Activated CD4-positive, alpha-beta T cell treated with anti-CD3 and anti-CD28 coated beads, Interleukin-2, amount 50 U/mL, for 1 hour (primary cell): ENCODE measurements at regions not wholly inside any gene's neighbourhood (a gene's known extent, or its start where the extent isn't known, plus 50 kb on each side); places are given as distances from the start of the nearest gene placed in this dataset.

ENCODE experiments used
- DNase-seq: peaks from one replicate; pipeline ENCODE4 v3.0.0-alpha.2; 2020

- no peak for DNase-seq
Measured at GRCh38 chr4:24279469-24279868, 304.9 kb downstream of the DHX15 start.

- DNase-seq, result no peak
Measured at GRCh38 chr4:24278693-24279092, 305.7 kb downstream of the DHX15 start.

- no peak for DNase-seq
Measured at GRCh38 chr4:24274381-24274941, 309.9 kb downstream of the DHX15 start.

- no peak for DNase-seq
Measured at GRCh38 chr4:24273136-24273535, 311.2 kb downstream of the DHX15 start.

DNA sequence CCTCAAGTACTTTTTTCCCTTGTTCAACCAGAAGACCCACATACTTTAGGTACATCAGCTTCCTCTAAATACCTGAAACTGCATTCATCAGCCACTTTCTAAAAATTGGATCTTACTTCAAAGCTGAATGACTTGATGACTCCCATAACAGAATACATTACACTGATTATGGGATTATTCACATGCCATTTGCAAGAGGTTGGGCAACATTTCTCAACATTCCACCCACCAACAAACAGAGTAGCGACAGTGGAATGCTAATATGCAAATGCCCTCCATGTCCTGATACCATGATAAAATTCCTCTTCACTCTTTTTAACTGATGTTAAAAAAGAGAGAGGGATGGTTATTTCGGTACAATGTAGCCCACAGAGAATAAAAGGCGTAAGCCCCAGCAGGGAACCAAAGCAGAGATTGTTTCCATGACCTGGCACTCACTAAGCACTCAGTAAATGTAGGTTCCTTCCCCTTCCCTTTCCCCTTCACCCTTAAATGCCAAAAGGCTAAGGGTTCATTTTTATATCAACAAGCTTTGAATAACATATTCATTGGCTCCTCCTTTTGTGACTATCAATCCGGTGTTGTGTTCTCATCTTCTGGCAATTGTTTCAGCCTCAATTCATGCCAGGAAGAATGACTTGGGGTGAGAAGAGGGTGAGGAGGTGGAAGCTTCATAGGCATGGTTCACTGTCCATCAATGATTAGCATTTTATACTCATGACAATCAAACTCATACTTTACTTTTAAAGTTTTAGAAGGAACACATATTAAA lies 317.2 kb downstream of the DHX15 start:
- DNase-seq, result no peak

DNA sequence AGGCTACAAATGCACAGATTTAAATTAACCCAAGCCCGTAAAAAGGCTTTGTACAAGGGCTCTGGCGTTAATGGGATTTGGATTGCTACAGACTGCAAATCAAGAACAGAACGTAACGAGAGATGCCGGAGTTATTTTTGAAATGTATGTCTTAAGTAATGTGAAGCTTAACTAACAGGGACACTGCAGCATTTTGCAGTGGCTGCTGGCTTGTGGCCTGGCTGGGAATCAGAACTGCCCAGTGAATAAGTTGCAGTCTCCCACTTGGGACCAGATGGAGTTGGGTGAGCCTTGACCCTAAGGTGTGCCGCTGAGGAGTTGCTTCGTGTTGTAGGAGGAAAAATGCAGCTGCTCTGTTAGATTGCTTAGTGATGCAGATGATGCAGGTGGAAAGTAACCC lies 318.4 kb downstream of the DHX15 start:
- no peak for DNase-seq

GRCh38 chr4:24262616-24263015 lies 321.7 kb downstream of the DHX15 start:
- DNase-seq, result no peak

DNA sequence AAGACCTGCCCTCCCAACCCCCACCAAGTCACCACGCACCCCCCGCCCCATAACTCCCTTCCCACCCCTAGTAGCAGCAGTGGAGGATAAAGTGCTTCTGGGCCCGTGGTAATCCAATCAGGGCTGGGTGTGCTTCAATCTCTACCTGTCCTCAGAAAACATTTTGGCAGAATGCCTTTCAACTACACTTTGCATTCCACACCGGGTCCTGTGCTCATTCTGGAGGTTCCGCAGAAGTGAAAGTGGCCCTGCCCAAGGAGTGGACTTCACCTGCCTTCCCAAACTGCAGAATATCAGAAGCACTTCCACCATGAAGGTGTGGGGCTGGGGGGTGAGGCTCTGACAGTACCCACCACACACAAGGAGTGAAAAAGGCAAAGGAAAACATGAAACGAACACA lies 322.3 kb downstream of the DHX15 start:
- no peak for DNase-seq

GRCh38 chr4:24260923-24261564 lies 323.3 kb downstream of the DHX15 start:
- DNase-seq, result no peak

- no peak for DNase-seq
Measured at GRCh38 chr4:24260133-24260715, 324.1 kb downstream of the DHX15 start.

DNA sequence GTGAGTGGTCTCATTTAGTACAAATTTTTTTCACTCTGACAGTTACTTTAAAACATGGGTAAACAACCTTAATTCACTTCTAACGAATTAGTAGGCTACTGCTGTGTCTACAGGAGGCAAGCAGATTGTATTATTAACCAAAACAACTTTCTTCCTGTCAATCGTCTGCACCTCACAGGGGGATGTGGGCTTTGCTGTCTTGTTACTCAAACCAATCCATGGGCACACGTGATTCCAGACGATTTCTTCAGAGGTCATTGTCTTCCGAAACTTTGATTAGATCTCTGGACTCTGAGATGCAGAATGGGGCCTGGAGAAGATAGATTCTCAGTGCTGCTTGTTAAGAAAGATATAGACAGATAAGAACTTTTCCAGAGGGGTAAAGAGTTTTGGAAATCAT lies 327.8 kb downstream of the DHX15 start:
- DNase-seq, result no peak

- DNase-seq, result no peak
Measured at GRCh38 chr4:24256066-24256465, 328.3 kb downstream of the DHX15 start.

GRCh38 chr4:24252121-24252520 lies 332.2 kb downstream of the DHX15 start:
- DNase-seq, result no peak

- DNase-seq, result no peak
Measured at GRCh38 chr4:24251589-24251988, 332.8 kb downstream of the DHX15 start.

- no peak for DNase-seq
Measured at GRCh38 chr4:24249972-24250371, 334.4 kb downstream of the DHX15 start.

DNA sequence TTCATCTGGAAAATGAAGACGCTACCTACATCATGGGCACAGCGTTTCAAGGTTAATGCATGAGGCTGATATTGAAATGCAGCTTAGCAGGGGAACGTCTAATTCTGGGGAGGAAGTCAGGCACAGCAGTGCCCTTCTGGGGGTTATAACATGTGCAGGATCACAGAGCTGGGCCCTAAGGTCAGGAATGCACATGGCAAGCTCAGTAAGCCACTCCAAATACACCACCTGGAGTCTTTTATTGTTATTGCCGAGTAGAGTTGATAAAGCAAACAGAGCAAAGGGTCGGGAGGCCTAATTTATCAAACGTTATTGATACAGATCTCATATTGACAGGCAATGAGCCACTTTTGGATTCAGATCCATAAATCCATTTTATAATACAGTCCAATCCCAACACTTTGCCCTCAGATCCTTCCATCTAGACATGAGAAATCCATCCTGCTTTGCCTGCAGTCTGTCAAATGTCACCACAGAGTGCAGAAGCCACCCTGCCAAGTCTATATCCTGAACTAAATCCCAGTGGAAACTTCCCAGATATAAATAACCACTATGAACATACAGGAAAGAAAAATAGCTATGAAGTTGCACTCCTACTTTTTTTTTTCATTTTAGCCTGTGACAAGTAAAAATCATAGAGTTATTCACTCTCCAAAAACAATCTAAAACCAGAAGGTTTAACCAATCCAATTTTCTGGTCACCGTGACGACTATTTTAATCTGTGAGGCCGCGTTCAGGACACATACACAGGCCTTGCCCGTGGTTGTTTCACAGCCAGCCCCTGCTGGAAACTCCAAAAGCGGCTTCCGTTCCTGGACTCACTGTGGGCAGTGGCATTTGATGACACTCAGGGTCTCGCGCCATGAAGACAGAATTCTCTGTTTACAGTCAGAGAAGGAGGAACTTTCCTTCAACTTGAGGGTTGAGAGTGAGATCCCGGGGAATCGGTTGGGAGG lies 335.4 kb downstream of the DHX15 start:
- no peak for DNase-seq

GRCh38 chr4:24245491-24245820 lies 338.9 kb downstream of the DHX15 start:
- DNase-seq, result no peak

DNA sequence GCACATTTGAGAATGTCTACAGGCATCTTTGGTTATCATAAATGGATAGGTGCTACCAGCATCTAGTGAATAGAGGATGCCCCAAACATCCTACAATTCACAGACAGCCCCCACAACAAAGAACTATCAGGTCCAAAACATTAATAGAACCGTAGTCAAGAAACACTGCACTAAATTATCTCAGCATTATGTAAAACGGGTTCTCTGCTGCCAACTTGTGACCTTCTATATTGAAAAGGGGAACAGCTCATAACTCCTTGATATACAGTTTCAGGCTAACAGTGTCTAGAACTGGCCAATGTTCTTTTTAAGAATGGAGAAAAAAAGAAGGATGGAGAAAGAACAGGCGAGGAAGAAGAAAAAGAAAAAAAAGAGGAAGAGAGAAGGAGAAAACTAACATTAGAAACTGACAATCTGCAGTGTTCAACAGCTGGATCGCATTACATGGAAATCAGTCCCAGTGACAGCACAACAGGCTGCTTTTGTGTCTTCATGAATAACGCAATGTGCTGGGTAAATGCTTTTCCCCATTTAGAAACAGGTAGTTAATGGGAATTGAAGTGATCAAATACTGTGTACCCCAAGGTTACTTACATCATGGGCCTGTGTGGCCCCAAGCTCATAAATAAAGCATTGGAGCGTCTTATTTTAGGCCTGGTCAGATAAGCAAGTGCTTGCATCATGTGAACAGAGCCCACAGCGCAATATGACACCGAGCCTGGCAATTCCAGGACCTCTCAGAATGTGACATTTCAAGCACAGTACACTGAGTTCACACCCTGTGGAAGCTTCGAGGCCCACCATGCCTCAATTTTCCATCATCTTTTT lies 339.5 kb downstream of the DHX15 start:
- DNase-seq, result no peak

GRCh38 chr4:24243641-24244040 lies 340.7 kb downstream of the DHX15 start:
- no peak for DNase-seq

DNA sequence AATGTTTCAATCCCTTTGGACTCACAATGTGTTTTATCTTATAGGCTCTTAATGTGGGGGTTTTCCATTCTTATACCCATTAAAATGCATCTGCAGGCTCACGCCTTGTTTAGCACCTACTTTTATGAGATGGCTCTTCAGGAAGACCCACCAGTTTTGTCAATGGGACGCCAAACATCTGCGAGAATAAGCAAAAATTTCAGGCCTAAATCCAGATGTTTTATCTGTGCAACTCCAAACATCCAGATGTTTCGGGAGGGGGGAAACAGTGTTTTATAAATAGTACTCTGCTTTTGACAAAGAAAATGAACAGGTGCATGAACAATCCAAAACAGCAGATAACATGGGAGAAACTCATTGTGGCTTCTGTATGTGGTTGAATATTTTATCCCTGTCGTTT lies 342.8 kb downstream of the DHX15 start:
- DNase-seq, result no peak

GRCh38 chr4:24240655-24241054 lies 343.7 kb downstream of the DHX15 start:
- no peak for DNase-seq

DNA sequence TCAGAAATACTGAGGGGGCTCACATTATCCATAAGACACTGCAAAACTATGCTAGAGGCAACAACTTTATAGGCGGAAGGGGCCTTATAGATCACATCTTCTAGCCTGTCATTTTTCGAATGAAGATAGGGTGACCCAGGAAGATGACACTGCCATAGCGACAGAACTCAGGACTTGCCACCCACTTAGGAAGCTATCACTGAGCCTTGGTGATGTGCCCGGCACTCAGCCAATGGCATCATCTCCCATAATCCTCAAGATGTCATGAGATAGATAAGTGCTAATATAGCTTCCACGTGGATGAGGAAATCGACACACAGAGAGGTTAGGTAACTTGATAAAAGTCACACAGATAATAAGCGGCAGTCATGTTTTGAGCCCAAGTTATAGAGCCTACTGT lies 346.6 kb downstream of the DHX15 start:
- no peak for DNase-seq
